Stimulated activated naive CD8-positive, alpha-beta T cell treated with anti-CD3 and anti-CD28 coated beads, Interleukin-15, Interleukin-2, amounts not matched to agents 100 U/mL and 50 U/mL, for 24 hours (primary cell): ENCODE measurements at regions not wholly inside any gene's neighbourhood (a gene's known extent, or its start where the extent isn't known, plus 50 kb on each side); places are given as distances from the start of the nearest gene placed in this dataset.
"Not testable (repeated sequence)": the region's sequence is repeated elsewhere in the genome, so short reads cannot be mapped to it uniquely, and the experiment has no call there.

Experiments used
- ATAC-seq: fragments of 150-1000 bp; cut with Tn5 transposase; one replicate; pipeline ENCODE4 v1.10.0; 2021
- DNase-seq: peaks from one replicate; pipeline ENCODE4 v3.0.0; 2021

DNA sequence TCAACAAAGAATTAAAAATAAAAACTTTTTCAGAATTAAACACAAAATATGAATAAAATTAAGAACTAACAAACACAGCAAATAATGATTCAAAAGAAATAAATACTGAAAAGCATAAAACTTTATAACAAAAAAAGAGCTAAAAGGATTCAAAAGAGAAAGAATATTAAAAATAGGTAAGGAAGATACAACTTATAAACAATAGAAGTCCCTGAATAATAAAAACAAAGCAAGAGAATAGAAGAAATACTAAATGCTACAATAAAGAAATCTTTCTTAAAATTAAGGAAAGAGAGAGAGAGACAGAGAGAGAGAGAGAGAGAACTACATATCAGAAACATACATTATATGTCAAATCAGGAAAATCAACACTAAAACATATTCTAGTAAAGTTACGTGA lies 619.9 kb upstream of the SLIT2 start:
- DNase-seq (no peak), ATAC-seq (no peak)

DNA sequence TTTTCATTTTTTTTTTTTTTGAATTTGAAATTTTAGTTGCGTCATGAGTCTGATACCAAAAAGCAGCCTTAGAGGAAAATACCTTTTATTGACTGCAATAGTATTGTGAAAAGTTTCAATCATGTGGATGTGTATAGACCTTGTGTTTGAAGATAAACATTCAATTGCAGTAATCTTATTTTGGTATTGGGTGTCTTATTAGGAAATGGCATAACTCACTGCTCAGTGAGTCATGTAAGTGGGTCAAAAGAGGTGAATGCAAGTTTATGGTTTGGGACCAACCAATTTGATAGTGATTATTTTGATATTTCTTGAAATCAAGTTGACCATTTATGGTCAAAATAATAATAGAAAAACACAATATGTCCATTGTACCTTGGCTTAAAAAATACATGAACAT lies 627.8 kb upstream of the SLIT2 start:
- ATAC-seq (no peak), DNase-seq (no peak)

DNA sequence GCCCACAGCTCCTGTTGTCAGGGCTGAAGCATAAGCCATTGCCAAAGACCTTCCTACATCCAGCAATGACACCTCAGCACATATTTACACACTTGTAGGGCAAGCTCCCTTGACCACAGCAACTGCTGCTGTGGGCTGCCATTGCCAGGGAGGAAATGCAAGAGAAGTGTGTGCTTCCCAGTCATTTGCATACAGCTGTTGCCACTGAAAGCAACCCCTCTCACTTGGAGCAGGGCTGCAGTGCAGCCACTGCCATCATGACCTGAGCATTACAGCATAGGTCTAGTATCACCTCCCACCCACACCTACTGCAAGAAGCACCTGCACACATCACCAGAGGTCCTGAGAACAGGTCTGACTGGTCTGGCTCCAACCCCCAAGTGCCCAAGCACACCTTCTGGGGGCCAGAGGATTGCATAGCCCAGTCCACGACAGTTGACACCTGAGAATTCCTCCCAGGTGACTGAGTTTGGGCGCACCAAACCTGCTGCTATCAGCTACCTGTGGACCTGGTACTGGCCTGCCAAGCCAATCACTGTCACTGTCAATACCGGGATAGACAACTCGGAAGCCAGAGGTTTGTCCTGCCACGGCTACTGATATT lies 636.5 kb upstream of the SLIT2 start:
- ATAC-seq (no peak), DNase-seq (no peak)

DNA sequence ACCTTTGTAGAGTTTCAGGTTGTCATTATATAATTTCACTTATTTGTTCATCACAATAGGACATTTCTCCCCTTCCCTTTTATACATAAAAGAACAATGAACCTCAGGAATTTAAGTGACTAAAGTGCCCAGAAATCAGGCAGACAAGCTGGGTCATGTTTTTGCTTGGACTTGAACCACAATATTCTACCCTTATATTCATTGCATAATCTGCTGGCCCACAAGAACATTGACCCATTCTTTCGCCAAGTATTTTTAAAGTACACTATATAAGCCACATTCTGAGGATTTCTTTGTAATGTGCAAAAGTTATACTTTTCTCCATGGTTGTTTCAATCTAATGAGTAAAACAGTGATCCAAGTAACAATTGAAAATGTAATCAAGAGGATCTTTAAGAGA lies 637.5 kb upstream of the SLIT2 start:
- no peak for DNase-seq
- ATAC-seq, result no peak

DNA sequence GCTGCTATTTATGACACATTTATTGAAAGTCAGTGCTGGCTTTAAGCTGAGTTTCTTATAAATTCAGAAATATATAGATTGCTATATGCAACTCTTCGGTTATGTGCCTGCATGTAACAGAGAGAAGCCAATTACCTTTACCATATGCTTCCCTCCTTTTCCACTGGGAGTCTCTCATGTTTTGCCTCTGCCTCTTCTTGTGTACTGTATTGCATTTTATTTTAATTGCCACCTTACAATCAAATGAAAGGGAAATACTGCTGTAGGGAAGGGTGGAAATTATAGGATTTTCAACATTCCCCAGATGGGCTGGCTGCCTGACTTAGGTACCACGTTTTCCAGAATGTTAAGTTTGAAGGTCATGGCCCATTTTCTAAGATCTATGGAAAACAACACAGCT lies 655.4 kb upstream of the SLIT2 start:
- ATAC-seq (no peak), DNase-seq (no peak)

DNA sequence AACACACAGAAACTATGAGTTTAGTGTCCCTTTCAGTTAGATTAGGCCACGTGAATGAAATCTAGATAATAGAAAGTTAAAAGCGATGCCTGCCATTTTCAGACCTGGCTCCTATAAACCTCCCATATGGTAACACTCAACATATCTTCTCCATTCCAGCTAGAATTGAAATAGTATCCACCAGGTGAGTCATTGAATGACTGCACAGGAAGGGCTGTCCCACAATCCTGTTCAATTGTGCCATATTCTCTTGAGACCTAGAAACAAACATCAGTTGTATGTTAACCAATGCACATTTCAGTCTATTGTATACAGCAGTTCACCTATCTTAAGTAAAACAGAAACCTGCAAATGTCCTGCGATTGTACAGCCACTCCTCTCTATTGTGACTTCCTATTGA lies 659.3 kb upstream of the SLIT2 start:
- ATAC-seq, result no peak
- DNase-seq, result no peak

DNA sequence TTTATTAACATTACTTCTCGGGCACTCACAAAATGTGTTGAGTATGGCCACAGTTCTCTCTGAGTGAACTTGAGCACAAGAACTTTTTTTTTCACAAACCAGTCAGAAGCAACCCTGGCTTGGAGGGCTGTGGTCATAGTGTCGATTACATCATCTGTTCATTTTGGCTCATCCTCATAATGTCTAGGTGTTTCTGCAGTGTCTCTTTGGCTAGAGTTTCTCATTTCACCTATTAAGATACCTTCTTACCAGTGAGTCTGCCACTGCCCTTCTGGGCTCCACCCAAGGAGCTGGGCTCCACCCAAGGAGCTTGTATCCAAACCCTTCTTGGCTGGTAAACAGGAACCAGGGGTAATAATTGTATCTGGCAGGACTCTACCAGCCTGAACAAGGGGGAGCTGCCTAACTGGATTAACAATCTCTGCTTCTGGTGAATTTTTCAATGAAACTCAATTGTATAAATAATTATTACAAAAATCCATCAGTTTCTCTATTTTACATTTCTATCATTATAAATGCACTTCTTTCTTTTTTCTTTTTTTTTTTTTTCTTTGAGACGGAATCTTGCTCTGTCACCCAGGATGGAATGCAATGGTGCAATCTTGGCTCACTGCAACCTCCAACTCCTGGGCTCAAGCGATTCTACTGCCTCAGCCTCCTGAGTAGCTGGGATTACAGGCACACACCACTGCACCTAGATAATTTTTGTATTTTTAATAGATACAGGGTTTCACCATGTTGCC lies 667.7 kb upstream of the SLIT2 start:
- ATAC-seq (no peak), DNase-seq (no peak)

DNA sequence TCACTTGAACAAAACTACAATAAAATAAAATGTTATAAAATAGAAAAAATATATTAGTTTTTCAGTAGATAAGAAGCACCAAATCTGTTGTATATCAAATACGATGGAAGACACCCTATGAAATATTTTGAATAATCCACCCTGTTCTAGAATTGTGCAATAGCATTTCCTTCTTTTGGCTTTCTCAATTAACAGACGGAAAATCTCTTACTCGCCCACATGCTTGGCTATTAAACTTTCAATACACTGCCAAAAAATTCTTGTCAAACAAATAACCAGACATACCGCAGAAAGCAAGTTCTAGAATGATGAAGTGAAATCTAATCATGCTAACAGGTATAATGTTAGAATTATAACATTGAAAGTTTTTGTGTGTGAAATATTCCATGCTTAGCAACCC lies 671.6 kb upstream of the SLIT2 start:
- ATAC-seq (no peak), DNase-seq (no peak)

DNA sequence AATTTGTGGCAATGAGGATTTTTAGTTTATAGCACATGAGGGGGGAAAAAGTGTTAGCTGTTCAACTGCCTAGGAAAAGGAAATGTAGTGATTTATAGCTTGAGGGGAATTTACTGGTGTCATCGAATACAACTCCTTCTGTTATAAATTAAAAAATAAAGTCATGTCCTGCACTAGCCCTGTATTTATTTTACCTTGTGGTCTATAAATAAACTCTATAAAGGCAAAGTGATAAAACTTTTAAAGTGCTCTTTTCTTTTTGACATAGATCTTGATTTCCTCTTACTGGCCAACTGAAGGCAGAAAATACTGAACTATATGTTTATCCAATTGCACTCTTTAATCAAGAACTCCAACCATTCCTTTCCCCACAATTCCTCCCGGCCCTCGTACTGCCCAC lies 672.1 kb upstream of the SLIT2 start:
- no peak for ATAC-seq
- DNase-seq, result no peak

DNA sequence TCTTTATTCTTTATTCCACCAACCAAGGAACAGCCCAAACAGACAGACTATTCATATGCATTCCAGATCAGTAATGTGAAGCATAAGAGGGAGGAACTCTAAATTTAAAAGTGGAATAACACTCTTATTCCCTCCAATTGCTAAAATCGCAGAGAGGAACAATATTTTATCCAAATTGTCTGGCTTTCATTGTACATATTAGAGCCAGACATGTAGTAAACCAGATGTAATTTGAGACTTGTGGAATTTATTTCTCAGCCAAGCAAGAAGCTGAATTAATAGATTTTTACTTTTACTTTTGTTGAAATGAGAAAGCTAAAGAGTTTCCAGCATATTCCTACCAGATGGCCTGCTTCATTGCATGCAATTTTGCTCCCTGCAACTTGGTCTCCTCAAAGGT lies 674.6 kb upstream of the SLIT2 start:
- no peak for DNase-seq

DNA sequence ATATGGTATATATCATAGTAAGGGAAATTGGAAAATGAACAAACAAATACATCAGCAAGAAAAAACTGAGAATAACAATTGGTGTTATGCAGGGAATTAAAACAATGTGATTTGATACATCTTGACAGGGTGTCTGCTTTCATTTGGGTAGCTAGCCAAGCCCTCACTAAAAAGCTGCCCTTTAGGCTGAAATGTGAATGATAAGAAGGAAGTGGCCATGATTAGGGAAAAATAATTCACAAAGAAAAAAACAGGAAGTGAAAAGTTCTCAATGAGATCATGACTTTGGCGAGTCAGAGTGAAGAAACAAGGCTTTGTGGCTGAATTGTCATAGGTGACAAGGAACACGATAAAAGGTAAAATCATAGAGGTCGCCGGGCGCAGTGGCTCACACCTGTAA lies 675.8 kb upstream of the SLIT2 start:
- DNase-seq (no peak), ATAC-seq (no peak)

More for the DNA sequence above, 674.6 kb upstream of the SLIT2 start:
- ATAC-seq, result no peak

DNA sequence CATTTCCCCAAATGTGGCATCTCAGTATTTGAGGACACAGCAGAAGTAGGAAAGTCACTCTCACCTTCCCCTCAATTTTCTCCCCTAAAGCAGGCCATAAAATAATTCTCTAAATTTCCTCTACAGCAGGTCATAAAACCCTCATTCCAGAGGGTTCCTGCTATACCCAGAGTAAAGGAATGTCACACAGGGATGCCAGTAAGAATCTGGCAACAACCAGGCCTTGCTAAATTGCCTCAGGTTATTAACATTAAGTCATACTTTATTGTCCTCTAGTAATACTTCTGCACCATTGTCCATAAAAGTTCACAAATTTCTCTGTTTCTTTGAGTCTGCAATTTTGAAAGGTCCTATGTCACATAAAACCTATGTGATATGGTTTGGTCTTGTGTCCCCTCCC lies 685.7 kb upstream of the SLIT2 start:
- ATAC-seq (no peak), DNase-seq (no peak)

DNA sequence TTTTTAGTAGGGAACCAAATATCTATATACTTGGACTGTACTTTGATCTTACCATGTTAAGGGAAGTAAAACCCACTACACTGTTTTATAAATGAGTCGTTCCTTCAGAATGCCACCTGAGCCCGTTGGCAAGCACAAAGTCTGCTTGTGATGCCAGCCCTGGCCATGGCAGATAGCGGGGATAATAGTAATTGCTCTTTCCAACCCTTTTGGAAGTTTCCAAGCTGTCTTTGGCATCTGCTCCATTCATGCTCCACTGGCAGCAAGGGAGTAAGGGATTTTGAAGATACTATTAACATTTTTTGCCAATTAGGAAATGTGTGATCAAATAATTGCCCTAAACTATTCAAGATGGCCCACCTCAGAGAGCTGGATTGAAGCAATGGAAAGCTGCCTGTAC lies 689.2 kb upstream of the SLIT2 start:
- ATAC-seq (no peak), DNase-seq (no peak)

DNA sequence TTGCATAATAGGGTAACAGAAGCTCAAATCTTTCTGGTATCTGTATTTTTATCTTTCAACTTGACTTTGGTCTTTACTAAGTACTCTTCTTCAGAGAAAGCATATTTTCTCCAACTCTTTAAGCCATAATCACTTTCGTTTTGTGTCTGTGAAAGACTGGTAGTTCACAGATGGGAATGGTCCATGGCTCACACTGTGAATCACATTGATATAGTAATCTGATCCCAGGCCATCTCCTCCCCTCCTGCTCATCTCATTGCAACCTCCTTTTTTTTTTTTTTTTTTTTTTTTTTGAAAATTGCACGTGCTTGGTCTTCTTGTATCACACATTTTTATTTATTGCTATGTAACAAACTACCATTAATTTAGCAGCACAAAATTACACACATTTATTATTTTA lies 694.5 kb upstream of the SLIT2 start:
- DNase-seq (no peak), ATAC-seq (no peak)

DNA sequence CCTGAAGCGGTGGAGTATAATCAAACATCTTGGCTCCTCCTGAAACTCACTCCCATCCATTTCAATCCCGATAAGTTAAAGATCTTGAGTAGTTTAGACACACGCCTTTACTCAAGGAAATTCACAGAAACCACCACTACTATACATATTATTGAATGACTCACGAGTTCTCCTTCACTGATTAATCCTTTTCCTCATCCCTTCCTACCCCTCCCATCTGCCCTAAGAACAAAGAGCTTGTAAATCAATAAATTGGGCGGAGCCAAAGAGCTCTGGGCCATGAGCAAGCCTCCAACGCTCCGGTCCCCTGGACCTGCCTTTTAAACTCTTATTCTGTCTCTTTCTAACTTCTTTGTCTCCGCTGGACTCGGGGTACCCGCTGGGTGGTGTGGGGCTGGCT lies 695.4 kb upstream of the SLIT2 start:
- ATAC-seq, result not testable (repeated sequence)

DNA sequence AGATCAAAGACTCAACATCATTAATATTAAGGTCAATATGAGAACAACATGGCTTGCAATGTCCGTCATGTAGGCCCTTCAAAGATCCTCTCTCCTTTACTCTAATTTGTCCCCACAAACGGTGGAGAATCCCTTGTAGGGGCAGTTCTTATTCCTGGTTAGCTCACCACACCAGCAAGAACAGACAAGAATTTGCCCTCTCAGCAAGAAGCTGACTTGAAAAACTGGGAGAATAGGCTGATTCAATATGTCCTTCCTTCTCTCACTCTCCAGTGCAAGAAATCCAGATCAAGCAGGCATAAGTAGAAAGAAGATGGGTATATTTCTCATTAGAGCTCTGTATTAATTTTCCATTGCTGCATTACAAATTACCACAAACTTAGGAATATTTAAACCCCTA lies 704.2 kb upstream of the SLIT2 start:
- no peak for ATAC-seq
- no peak for DNase-seq

More for the DNA sequence above, 695.4 kb upstream of the SLIT2 start:
- DNase-seq, result not testable (repeated sequence)

DNA sequence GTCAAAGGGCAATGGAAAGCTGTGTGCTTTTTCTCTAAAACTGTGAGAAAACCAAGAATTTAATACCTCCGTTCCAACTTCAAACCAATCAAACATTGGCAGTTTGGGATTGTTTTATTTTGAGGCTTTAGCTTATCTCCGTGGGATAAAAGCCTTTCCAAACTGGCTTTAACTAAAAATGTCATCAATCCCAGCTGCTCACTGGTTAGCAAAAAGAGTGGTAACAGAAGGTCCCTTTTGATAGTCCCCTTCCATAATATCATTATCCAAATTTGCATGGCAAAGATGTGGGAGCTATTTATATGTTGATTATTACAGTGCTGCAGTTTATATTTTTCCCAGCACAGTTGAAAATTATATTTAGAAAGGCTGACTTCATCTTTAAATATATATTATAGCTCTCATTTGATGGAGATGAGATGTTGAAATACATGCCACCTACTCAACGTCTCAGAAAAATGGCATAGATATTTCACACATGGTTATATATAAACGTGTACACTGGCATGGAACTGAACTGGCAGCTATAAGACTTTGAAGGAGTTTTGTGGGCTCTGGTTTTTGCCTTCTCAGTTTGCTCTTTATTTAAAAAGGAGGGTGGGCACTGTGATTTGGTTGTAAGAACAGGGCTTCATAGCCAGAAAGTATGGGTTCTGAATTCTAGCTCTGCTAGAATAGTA lies 707.1 kb upstream of the SLIT2 start:
- DNase-seq (no peak), ATAC-seq (no peak)

DNA sequence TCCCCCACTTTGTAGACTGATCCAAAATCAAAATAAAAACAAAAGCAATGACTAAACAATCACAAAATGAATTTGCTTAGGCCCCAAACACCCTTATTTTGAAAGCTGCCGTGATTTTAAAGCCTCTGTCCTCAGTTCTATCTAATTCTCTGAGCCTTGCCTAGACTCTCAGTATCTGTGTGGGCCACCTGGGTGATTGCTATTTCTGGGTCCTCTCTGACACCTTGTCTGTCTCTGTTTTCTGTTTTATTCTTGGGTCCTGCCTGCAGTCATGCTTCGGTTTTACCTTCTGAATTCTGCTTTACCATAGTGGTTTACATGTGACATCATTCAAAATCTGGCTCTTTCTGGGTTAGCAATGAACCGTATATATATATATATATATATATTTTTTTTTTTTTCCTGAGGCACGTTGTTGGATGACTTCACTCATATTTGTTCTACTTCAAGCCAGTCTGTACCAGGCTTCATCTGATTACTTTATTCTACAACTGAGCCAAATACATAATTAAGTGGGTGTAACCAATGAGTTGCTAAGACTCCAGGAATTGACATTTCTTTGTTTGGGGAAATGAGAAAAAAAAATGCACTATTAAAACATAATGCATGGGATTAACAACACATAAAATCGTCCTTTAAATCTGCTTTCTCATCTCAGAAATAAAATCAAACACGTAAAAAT lies 710.7 kb upstream of the SLIT2 start:
- ATAC-seq (no peak), DNase-seq (no peak)

DNA sequence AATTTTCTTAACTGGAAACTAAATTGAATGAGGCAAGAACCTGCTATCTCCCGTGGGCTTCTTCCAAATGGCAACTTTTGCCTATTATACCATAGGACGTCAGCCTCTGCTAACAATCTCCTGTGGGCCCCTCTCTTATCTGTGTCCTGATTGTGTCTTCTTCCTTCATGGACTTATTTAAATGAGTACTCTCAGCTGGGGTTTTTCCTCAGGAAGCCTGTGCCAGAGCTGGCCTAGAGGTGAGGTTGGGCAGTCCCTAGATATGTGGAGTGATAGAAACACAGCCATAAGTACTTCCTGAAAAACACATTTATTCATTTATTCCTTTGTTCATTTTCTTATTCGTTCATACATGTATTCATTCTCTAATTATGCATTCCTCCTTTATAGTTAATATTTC lies 712.5 kb upstream of the SLIT2 start:
- DNase-seq, result no peak
- ATAC-seq, result no peak

DNA sequence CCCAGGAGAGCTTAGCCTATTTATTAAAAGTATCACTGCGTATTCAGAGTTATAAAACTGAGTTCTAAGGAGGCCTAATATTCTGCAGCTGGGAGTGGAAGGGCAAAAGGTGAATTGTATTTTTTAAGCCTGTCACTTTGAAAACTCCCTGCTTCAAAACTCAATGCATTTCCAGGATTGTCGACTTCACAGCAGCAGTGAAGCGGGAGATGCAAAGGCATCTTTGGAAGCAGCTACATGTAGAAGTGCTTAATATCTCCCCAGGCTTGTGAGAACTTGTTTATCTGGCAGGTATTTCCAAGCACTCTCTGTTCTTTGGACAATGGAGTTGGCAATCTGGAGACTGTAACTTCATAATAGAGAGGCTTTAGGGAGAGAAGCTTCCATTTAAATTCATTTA lies 717.5 kb upstream of the SLIT2 start:
- ATAC-seq, result no peak
- no peak for DNase-seq

DNA sequence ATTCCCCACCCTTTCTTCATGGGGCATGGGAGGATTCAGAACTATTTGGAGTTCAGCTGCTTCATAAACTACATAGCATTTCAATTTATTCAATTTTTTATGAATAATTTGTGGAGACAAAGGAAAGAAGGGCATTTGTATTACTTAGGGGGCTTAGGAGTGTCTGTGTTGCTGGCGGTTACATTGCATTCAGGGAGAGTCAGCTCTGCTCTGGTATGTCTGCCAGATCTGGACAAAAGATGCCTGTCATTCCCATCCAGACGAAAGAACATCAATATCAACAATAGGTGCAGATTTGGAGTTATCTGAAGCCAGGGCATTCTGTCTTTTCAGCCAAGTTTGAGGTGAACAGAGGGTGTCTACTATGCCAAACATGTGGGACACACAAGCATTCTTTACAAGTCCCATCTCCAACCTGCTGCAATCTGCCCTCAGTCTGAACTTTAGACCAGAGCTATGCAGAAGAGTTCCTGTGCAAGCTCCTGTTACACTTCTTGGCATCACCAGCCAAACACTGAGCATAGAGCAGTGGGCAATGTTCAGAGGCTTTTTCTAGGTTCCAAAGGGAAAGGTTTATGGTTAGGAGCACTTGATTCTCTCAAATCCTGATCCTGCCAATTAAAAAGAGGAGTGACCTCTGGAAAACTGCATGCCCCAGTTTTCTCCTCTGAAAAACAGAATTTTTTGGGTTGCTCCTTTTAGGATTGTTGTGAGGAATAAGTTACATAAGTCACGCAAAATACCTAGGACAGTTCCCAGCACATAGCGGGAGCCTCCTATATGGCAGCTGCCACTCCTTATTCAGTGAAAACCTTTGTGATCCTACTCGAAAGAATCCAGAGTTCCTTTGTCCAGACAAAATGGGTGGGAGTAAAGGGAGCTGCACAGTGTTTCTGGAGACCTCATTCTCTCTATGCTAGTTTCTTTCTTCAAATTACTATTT lies 719.5 kb upstream of the SLIT2 start:
- ATAC-seq (no peak), DNase-seq (no peak)

DNA sequence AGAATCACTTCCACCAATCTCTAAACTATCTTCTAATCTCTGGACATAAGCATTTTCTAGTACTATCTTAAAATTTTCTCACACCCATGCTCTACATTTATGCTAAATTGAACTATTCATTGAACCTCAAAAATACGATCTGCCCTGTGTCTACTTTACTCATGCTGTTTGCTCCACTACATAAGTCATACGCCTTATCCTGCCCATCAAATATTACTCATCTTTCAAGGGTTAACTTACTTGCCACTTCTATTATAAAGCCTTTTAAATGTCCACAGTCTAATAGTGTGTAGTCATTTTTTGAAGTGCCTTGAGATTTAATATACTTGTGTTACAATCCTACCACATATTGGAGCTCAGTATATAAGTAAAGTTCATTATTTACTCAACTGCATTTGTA lies 727.7 kb upstream of the SLIT2 start:
- no peak for ATAC-seq
- DNase-seq, result no peak
